Superior temporal gyrus (tissue), 1 donor: ENCODE measurements at regions not wholly inside any gene's neighbourhood (a gene's known extent, or its start where the extent isn't known, plus 50 kb on each side); places are given as distances from the start of the nearest gene placed in this dataset.

Source experiments
- DNase-seq: peaks from one replicate; pipeline ENCODE4 v3.0.0-alpha.2; 2016; ENCODE audit errors: extremely low spot score

DNA sequence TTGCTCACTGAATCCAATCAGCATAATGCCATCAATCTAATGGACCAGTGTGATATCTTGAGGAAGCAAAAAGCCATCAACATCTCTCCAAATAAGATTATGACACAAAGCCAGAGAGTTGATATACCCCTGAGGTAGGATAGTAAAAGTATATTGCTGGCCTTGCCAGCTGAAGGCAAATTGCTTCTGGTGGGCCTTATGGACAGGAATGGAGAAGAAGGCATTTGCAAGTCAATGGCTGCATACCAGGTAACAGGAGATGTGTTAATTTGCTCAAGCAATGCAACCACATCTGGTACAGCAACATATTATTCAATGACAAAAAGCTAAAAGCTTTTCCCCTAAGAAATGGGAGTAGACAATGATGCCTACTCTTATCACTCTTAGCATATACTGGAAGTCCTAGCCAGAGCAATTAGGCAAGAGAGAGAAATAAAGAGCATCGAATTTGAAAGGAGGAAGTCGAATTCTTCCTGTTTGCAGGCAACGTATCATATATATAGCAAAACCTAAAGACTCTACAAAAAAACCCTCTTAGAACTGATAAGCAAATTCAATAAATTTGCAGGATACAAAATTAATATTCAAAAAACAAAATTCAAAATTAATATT lies 216.1 kb upstream of the RASA1 start:
- no peak for DNase-seq

DNA sequence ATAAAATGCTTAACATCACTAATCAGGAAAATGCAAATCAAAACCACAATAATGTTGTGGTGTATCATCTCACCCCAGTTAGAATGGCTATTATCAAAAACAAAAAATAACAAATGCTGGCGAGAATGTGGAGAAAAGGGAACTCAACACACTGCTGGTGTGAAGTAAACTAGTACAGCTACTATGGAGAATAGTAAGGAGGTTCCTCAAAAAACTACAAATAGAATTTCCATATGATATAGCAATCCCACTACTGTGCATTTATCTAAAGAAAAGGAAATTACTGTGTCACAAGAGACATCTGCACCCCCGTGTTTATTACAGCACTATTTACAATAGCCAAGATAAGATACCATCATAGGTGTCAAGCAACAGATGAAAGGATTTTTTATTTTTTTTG lies 214.5 kb upstream of the RASA1 start:
- no peak for DNase-seq

GRCh38 chr5:87054821-87055220 lies 212.9 kb upstream of the RASA1 start:
- DNase-seq, result no peak

- DNase-seq, result no peak
These were observed 206.6 kb upstream of the RASA1 start for GRCh38 chr5:87061046-87061445.

- no peak for DNase-seq
These were observed 198.4 kb upstream of the RASA1 start for GRCh38 chr5:87069311-87069710.

DNA sequence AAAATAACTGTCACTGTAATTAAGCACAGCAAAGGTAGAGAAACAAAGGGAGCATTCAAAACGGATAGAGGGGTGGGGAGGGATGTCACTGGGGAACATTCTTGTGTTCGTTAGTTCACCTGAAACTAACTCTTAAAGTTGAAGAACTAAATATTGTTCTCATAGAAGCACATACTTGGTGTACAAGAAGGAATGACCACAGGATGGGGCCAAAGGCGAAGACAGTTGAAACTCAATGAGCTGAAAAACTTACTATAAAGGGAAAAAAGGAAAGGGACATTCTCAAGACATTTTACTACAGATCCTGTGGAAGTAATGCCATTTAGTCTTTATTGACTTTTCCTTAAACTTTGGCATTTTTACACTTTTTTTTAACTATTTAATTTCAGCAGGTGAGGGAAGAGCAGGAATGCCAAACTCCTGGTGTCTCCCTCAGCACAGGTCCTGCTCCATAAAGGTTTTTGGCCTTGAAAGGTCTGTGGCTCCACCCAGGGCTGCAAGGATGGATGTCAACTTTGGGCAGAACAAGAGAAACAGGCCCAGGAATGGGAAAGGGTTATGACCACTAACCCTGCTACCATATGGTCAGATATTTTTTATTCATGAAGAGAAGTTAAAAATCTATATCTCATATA lies 197.6 kb upstream of the RASA1 start:
- DNase-seq, result peak; percentile 38

DNA sequence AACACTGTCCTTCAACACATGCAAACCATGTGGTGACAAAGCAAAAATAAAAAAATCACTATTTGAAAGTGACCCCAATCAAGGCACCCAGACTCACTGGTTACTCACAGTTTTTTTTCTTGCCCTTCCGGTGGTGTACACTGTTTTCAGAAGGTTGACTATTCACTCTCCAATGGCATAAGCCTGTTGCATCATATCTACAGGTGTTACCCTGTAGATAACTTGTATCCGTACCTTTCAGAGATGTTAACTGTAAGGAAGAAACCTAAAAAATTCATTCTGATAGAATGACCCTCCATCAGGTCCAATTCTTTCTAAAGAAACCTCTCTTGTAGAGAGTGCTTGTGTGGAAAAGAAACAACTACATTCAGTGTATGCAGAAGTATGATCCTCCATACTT lies 193.6 kb upstream of the RASA1 start:
- DNase-seq, result no peak

DNA sequence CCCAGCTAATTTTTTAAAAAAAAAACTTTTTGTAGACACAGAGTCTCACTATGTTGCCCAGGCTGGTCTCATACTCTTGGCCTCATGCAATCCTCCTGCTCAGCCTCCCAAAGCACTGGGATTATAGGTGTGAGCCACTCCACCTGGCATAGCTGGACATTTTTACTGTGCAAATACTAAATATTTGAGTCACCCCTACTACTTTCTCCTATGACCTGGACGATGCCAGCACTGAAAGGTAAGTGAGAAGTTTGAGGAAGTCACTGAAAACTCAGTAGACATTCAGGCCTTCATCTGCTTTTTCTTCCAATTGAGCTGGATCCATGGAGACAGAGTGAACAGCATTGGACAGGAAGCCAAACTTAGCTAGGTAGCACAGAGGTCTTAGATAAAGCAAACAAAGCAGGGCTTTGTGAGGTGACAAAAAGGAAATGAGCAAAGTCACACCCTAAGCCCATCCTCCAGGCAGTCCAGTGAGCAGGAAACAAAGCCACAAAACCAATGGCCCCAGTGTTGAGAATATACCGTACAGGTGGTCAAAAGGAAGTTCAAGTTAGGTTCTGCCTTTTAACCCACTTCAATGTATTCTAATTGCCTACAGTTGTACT lies 192.6 kb upstream of the RASA1 start:
- no peak for DNase-seq

DNA sequence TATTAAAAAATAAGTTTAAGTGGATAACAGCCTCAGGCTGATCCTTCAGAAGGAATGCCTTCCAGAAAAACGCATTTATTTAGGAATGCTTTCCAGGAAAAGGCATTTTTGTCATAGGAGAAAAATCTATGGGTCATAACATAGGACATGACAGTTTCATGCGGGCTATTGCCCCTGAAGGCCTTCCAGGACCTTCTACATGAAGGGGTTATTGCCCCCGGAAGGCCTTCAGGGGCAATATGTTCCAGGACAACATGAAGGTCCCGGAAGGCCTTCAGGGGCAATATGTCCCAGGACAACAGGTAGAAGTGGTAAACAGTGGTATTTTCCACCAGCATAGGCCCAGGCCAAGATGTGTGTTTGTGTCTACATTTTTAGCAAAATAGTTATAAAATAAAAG lies 191.3 kb upstream of the RASA1 start:
- no peak for DNase-seq

- DNase-seq, result no peak
These were observed 190.8 kb upstream of the RASA1 start for GRCh38 chr5:87076931-87077330.

DNA sequence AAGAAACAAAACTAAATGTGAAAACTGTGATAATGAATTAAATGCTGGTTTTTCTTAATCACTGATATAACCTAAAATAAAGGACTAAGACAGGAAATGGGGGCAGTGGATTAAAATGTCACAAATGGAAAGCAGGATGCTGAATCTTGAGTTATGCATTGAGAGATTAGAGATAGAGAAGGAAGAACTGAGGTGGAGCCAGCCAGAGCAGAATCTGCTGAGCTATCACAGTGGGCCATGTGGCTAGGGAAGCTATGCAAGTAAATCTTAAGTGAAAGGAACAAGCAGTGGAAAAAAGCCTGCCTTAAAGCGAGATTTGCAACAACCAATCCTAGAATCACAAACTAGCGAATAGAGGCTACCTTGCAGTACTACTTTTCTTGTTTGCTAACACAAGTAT lies 188.5 kb upstream of the RASA1 start:
- no peak for DNase-seq

GRCh38 chr5:87081016-87081415 lies 186.7 kb upstream of the RASA1 start:
- DNase-seq, result no peak

DNA sequence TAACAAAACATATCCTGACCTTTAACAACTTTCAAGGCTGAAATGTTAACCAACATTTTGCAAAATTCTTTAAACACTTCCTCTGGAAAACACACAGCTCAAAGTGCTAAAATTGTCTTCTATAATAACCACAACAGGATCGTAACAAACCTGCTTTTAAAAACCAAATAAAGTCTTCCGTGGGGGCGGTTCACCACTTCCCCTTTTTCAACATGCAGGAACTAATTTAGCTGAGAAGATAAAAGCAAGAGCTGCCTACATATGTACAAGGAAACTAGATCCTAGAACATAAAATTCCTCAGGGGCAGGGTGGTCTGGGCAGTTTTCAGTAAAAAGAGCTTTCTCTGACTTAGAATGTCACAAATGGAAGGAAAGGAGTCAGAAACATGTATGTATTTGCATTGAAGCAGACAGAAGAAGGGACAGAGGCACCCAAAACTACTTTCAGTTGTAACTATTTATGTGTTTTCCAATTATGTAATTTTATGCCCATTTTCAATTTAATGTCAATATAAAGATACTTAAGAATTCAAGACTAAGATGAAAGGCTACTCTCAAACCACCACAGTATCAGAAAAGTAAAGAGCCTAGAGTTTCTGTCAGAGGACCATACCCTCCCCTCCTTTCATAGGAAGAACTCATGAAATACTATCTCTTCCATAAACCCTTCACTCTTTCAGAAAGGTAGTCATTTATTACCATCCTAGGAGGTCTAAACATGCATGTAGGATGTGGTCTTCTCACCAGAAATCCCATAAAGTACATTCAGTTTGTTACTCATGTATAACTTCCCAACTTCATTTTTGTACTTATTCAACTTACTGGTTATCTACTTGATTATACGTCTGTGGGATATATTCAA lies 185.9 kb upstream of the RASA1 start:
- peak; percentile 23 for DNase-seq

- DNase-seq, result no peak
These were observed 173.3 kb upstream of the RASA1 start for GRCh38 chr5:87094347-87094746.

DNA sequence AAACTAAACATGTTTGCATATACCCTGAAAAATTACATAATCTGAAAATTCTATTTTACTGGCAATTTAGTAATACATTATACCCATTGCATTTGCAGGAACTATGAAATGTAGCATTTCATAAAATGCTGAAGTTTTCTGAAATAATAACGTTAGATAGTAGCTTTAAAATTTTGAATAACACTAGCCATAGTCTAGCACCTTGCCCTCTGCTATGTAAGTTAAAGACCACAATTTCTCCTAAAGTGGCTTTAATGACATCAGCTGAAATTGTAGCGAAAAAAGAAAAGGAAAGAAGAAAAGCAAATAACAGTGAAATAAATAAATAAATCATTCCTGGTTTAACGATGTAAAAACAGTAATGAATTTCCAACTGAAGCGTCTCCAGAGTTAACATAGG lies 172.8 kb upstream of the RASA1 start:
- DNase-seq, result no peak

DNA sequence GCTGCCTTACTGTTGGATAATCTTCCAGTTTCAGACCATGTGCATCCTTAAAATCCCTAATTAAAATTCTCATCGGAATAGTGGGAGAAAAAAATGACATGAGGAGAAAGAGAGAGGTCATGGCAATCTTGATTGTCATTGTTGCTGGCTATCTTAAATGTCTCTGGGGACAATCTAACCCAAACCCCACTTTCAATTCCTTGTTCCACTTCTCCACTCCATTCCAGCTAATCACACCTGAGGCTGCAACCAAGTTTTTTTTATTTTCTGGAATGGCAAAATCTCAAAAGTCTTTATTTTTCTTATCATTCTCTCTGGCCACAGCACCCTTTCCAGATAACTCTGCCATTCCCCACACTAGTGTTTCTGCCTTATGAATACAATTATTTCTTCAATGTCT lies 171.9 kb upstream of the RASA1 start:
- DNase-seq, result no peak

DNA sequence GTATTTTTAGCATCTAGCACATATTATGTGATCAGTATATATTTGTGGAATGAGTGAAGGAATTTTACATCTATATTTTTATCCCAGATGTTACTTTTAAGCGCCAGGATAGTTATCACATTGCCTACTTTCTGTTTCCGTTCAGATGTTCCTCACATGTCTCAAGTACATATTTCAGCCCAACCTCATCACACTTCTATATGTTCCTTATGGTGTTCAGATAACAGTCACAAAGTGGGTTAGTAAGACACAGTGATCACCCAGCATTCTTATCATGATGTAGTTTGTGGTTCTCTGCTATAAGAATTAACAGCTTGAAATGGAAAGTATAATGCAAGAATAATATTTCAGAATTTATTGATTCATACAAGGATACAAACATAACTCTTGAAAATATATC lies 170.0 kb upstream of the RASA1 start:
- DNase-seq, result no peak

DNA sequence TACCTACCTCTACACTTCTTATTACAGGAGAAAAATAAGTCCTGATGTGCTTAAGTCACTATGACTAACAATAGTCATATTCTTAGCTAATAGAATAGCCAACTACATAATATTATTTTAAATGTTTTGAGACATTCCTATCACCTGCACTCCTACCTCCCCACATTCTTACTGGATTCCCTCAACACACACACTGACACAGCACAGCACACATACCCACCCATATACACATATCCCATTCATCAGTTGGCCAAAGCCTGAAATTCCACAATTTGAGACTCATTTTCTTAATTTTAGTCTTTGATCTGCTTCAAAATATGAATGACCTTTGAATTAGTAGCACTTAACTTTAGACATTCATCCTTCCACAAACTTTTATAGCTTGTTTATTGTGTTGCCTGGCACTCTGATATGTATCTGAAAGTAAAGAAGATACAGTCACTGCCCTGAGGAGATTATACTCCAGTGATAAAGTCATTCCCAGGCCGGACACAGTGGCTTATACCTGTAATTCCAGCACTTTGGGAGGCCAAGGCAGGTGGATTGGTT lies 168.3 kb upstream of the RASA1 start:
- DNase-seq, result no peak

GRCh38 chr5:87099968-87100367 lies 167.7 kb upstream of the RASA1 start:
- DNase-seq, result no peak

- DNase-seq, result no peak
These were observed 166.4 kb upstream of the RASA1 start for GRCh38 chr5:87101321-87101720.

DNA sequence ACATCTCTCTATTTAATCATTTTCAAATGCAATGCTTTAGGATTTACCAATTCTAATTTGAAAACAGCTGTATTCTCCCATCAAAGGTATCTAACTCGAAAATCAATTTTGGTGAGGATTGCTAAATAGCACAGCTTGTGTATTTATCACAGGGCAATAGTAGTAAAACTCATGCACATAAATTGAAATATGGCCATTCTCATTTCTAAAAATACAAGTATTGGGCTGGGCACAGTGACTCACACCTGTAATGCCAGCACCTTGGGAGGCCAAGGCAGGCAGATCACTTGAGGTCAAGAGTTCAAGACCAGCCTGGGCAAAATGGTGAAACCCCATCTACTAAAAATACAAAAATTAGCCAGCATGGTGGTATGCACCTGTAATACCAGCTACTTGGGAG lies 164.8 kb upstream of the RASA1 start:
- DNase-seq, result no peak

GRCh38 chr5:87103616-87104287 lies 163.9 kb upstream of the RASA1 start:
- DNase-seq, result no peak
